Renal cortex interstitium (tissue), 11 donors: ENCODE measurements at regions not wholly inside any gene's neighbourhood (a gene's known extent, or its start where the extent isn't known, plus 50 kb on each side); places are given as distances from the start of the nearest gene placed in this dataset.
"Not testable (repeated sequence)": the region's sequence is repeated elsewhere in the genome, so short reads cannot be mapped to it uniquely, and the experiment has no call there.

Experiments
- DNase-seq, 11 donors: peaks; one replicate each; pipeline ENCODE4 v3.0.0-alpha.2; 2013; ENCODE audit warnings: low read depth in 9 of 11, low spot score in 4 of 11; ENCODE audit errors: extremely low read depth in 1 of 11

- DNase-seq = no peak
Observed at GRCh38 chr22:48313175-48313830, 1514.4 kb downstream of the BRD1 start.

- DNase-seq = no peak
Observed at GRCh38 chr22:48310740-48311139, 1516.9 kb downstream of the BRD1 start.

- no peak for DNase-seq
Observed at GRCh38 chr22:48310289-48310688, 1517.4 kb downstream of the BRD1 start.

DNA sequence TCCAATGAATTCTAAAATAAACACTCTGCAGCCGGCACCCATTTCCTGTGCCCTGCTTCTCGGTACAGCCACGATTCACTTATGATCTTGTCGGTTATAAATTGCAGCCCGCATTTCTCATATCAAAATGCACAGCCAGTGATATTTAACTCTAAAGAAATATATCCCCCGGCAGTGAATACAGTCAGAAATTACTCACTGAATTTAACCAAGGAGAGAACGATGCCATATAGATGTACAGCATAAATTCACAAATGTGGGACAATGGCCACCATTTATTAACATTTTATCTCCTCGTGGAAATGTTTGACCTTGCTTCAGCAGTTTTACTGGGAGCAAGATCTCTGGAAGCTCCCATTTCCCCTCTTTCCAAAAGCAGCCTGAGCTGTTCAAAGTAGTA lies 1517.8 kb downstream of the BRD1 start:
- DNase-seq = peak in 3 of 11 donors; percentile 17 to 36 (median 20)

GRCh38 chr22:48309115-48309705 lies 1518.5 kb downstream of the BRD1 start:
- no peak for DNase-seq

DNA sequence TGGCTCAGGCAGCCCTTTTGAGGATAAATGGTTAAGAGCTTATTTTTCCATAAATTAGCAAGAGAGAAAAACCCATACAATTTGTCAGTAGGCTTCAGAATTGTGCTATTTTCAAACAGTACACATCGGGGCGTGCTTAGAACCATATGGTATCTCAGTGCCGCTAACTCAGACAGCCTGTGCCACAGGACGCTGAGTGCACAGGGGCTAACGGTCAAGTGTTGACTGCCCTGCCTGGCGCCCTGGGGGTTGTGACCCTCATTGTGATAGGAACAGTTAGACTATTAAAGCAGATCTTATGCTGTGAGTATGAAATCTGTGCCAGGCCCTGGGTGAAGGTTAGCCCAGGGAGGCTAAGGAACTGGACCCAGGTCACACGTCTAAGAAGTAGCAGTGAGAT lies 1519.7 kb downstream of the BRD1 start:
- no peak for DNase-seq

GRCh38 chr22:48306785-48307510 lies 1520.7 kb downstream of the BRD1 start:
- no peak for DNase-seq

- DNase-seq = no peak
Observed at GRCh38 chr22:48306284-48306683, 1521.4 kb downstream of the BRD1 start.

DNA sequence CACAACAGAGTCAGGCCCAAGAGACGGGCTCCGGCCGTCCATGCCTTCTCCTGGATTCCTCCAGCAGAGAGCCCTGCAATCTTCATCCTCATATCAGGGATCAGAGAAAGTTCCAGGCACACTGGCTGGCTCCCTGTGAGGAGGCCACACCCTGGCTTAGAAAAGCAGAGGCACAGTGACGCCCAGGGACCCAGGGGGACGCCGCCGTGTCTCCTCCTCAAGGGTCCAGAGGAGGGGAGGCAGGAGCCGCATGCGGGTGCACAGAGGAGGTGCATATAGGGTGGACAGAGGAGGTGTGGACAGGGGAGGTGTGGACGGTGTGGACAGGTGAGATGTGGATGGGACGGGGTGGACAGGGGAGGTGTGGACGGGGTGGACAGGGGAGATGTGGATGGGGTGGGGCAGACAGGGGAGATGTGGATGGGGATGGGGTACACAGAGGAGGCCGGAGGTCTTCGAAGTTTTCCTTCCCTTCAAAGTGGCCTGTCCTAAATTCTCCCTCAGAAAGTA lies 1521.9 kb downstream of the BRD1 start:
- no peak for DNase-seq

GRCh38 chr22:48303369-48303725 lies 1524.3 kb downstream of the BRD1 start:
- no peak for DNase-seq

DNA sequence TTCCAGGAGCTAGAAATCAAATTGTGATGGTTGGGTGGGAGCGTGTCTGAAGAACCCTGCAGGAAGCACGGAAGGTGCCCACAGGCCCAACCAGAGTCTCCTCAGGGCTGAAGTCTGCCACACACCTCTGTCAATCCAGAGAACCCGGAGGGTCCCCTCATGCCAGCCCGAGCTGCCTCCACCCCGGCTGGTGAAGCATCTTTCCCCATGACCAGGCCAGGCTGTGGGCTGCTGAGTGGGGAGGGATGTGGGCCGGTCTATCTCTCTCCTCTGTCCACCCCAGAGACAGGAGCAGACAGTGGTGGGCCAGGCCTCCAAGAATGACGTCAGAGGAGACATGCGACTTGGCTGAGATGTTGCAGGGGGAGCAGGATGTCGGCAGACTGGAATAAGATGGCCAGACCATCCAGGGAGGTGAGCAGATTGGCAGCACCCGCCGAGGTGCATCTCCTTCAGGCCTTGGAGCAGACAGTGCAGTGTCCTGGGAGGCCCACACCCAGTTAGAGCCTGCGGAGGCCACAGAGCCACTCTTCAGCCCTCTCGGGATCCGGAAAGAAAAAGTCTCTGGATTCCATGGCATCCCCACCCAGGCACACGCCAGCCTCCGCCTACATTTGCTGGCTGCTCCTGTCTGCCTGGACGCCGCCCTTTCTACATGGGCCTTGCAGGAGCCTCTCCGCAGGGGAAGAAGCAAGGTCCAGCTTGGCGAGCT lies 1524.9 kb downstream of the BRD1 start:
- no peak for DNase-seq

DNA sequence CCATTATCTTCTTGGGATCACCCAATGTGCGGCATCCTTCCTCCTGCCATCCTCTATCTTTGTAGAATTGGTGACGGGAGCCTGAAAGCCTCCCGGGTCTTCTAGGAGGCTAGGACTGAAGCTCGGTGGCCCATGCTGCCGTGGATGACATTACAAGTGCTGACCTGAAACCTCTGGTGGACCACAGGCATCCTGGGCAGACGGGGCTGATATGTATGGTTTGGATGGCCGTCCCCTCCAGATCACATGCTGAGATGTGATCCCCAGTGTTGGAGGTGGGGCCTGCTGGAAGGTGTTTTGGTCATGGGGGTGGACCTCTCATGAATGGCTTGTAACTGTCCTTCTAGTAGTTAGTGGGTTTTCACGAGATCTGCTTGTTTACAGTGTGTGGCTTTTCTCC lies 1525.8 kb downstream of the BRD1 start:
- no peak for DNase-seq

DNA sequence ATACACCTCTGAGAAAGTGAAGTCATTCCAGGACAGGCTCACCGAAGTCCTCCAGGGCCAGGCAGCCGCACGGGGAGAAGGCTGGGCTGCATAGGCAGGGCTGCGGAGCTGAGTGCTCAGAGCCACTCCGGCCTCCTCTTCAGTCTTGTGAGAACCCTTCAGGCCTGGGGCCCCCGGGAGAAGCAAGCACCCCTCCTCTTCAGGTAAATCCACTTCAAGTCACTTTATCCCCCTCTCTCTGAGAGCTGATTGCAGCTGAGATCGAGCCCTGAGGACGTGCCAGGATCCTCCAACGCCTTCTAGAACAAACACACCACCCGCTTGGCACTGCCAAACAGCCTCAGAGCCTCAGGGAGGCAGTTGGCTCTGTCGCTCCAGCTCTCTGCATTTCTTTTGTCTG lies 1526.3 kb downstream of the BRD1 start:
- no peak for DNase-seq

GRCh38 chr22:48300877-48301276 lies 1526.8 kb downstream of the BRD1 start:
- no peak for DNase-seq

GRCh38 chr22:48299801-48300200 lies 1527.9 kb downstream of the BRD1 start:
- no peak for DNase-seq

DNA sequence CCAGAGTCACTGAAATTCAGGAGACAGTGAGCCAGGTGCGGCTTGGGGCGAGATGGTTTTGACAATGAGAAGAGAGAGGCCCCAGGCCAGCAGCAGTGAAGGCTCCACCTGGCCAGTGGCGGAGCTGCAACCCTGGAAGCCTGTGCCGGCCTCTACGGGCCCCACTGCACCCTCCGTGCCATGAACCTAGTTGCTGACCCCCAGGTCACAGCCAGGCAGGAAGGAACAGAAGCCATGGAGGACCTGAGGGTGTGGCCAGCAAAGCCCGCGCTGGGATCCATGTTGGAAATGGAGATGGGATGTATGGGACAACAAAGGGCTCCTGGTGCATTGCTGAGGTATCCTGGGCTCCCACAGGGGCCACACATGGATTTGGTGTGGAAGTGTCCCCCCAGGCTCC lies 1528.5 kb downstream of the BRD1 start:
- no peak for DNase-seq

DNA sequence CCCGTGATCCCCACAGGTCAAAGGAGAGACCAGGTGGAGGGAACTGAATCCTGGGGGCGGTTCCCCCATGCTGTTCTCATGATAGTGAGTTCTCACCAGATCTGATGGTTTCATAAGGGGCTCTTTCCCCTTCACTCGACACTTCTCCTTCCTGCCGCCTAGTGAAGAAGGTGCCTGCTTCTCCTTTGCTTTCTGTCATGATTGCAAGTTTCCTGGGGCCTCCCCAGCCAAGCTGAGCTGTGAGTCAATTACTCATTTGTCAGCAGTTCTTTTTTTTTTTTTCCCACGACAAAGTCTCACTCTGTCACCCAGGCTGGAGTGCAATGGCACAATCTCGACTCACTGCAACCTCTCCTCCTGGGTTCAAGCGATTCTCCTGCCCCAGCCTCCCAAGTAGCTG lies 1530.4 kb downstream of the BRD1 start:
- DNase-seq = no peak

GRCh38 chr22:48289954-48290353 lies 1527.5 kb downstream of the TBC1D22A start:
- not testable (repeated sequence) for DNase-seq

- no peak for DNase-seq
Observed at GRCh38 chr22:48288376-48288940, 1526.0 kb downstream of the TBC1D22A start.

- no peak for DNase-seq
Observed at GRCh38 chr22:48287031-48287430, 1524.6 kb downstream of the TBC1D22A start.
